Mesenchymal stem cell (in vitro differentiated cells and primary cell): ENCODE measurements at regions not wholly inside any gene's neighbourhood (a gene's known extent, or its start where the extent isn't known, plus 50 kb on each side); places are given as distances from the start of the nearest gene placed in this dataset.

ENCODE experiments used
- DNase-seq: peaks from one replicate; pipeline ENCODE4 v3.0.0-alpha.2; 2013
- H2AFZ ChIP-seq: one replicate; pipeline ENCODE4 v1.6.1; 2013; ENCODE audit warnings: low read depth, mild to moderate bottlenecking, control low read depth, inconsistent platforms, low read length, moderate library complexity
- H2AK5ac ChIP-seq: 2 replicates; pipeline ENCODE4 v1.6.1; 2013; ENCODE audit warnings: low read length, moderate library complexity, mild to moderate bottlenecking, inconsistent platforms; ENCODE audit not compliant: severe bottlenecking
- H2BK120ac ChIP-seq: one replicate; pipeline ENCODE4 v1.6.1; 2013; ENCODE audit warnings: low read depth, mild to moderate bottlenecking, inconsistent platforms, low read length, moderate library complexity
- H2BK12ac ChIP-seq, 2 experiments: one replicate each; pipeline ENCODE4 v1.6.1; 2013; ENCODE audit warnings: inconsistent platforms in 2 of 2, low read length in 2 of 2, mild to moderate bottlenecking in 2 of 2, moderate library complexity in 2 of 2, control low read depth in 1 of 2
- H2BK15ac ChIP-seq: one replicate; pipeline ENCODE4 v1.6.1; 2013; ENCODE audit warnings: mild to moderate bottlenecking, low read depth, inconsistent platforms; ENCODE audit not compliant: poor library complexity, severe bottlenecking
- H2BK5ac ChIP-seq: 2 replicates; pipeline ENCODE4 v1.6.1; 2013; ENCODE audit warnings: low read depth, mild to moderate bottlenecking, low read length, control low read depth, inconsistent platforms; ENCODE audit not compliant: poor library complexity, severe bottlenecking
- H3K14ac ChIP-seq, 2 experiments: one replicate each; pipeline ENCODE4 v1.6.1; 2013; ENCODE audit warnings: inconsistent platforms in 2 of 2, low read length in 2 of 2, control low read depth in 1 of 2, mild to moderate bottlenecking in 1 of 2, moderate library complexity in 1 of 2
- H3K18ac ChIP-seq, 2 experiments: one replicate each; pipeline ENCODE4 v1.6.1; 2013; ENCODE audit warnings: inconsistent platforms in 2 of 2, low read length in 2 of 2, control low read depth in 1 of 2, low read depth in 1 of 2, mild to moderate bottlenecking in 1 of 2
- H3K23ac ChIP-seq, 2 experiments: one replicate each; pipeline ENCODE4 v1.6.1; 2013; ENCODE audit warnings: inconsistent platforms in 2 of 2, low read length in 2 of 2, mild to moderate bottlenecking in 2 of 2, moderate library complexity in 2 of 2, control low read depth in 1 of 2
- H3K27ac ChIP-seq: 2 replicates; pipeline ENCODE4 v1.5.1; 2013; ENCODE audit warnings: mild to moderate bottlenecking, moderate library complexity, low read length, control low read depth, inconsistent platforms; ENCODE audit not compliant: poor library complexity, severe bottlenecking
- H3K27me3 ChIP-seq, 2 experiments: 2 replicates each; pipeline versions ENCODE4 v1.6.1 to v1.7.0; 2013; ENCODE audit warnings: low read length in 2 of 2, mild to moderate bottlenecking in 2 of 2, moderate library complexity in 2 of 2, control low read depth in 1 of 2, inconsistent platforms in 1 of 2; ENCODE audit not compliant: control insufficient read depth in 1 of 2, insufficient read depth in 1 of 2
- H3K36me3 ChIP-seq, 2 experiments: 2 replicates each; pipeline versions ENCODE4 v1.6.1 to v1.7.0; 2013; ENCODE audit warnings: low read length in 2 of 2, control low read depth in 1 of 2, inconsistent platforms in 1 of 2, low read depth in 1 of 2, mild to moderate bottlenecking in 1 of 2; ENCODE audit not compliant: insufficient read depth in 2 of 2, control insufficient read depth in 1 of 2
- H3K4ac ChIP-seq, 2 experiments: one replicate each; pipeline ENCODE4 v1.6.1; 2013; ENCODE audit warnings: inconsistent platforms in 2 of 2, low read length in 2 of 2, mild to moderate bottlenecking in 2 of 2, moderate library complexity in 2 of 2, control low read depth in 1 of 2, low read depth in 1 of 2
- H3K4me1 ChIP-seq: 2 replicates; pipeline ENCODE4 v1.6.1; 2013; ENCODE audit warnings: low read depth, low read length, control low read depth; ENCODE audit not compliant: control insufficient read depth, insufficient read depth
- H3K4me2 ChIP-seq: 2 replicates; pipeline ENCODE4 v1.6.1; 2013; ENCODE audit warnings: low read length, mild to moderate bottlenecking, inconsistent platforms; ENCODE audit not compliant: poor library complexity, severe bottlenecking
- H3K4me3 ChIP-seq, 2 experiments: 2 replicates each; pipeline versions ENCODE4 v1.5.1 to v1.7.0; 2013; ENCODE audit warnings: low read length in 2 of 2, mild to moderate bottlenecking in 2 of 2, control low read depth in 1 of 2, low read depth in 1 of 2; ENCODE audit not compliant: insufficient read depth in 1 of 2
- H3K79me1 ChIP-seq: replicated peaks from 2 replicates; pipeline ENCODE4 v1.6.1; 2013; ENCODE audit warnings: mild to moderate bottlenecking, control low read depth, low read length, inconsistent platforms; ENCODE audit not compliant: poor library complexity, severe bottlenecking
- H3K9ac ChIP-seq: 2 replicates; pipeline ENCODE4 v1.7.0; 2013; ENCODE audit warnings: mild to moderate bottlenecking, low read length, moderate library complexity
- H3K9me3 ChIP-seq: 2 replicates; pipeline ENCODE4 v1.7.0; 2013; ENCODE audit warnings: mild to moderate bottlenecking, low read length; ENCODE audit not compliant: control insufficient read depth
- H4K8ac ChIP-seq: one replicate; pipeline ENCODE4 v1.6.1; 2013; ENCODE audit warnings: inconsistent platforms, mild to moderate bottlenecking, low read length, moderate library complexity
- H4K91ac ChIP-seq: one replicate; pipeline ENCODE4 v1.6.1; 2013; ENCODE audit warnings: mild to moderate bottlenecking, low read length, inconsistent platforms
- WGBS: methylation state at CpG from one replicate; pipeline ENCODE4 v1.1.7; 2013; ENCODE audit warnings: mixed read lengths; 5-methylcytosine and 5-hydroxymethylcytosine counted together

DNA sequence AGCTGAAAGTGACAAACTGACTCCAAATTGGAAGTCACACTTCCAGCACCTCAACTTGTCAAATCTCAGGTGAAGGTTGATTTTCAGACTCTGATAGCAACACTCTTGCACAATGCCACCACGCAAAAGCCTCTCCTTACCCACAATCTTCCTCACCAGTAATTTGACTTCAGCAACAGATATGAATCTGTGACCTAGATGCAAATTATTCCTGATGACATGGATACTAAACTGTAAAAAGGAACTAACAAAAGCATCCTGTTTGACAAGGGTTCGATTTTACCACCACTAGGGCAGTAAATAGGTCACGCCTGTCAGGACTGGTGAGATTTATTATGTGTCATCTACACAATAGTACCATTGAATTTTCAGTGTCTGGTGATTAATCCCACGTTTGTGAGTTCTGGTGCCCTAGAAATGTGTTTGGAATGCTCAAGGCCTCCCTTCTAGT lies 134.4 kb upstream of the COL21A1 start:
- H3K4me3 ChIP-seq, result no peak overlapping the region
- WGBS, result 50% methylated on average over 2 of the region's 4 CpGs

GRCh38 chr6:56380476-56380875 lies 133.1 kb upstream of the COL21A1 start:
- 23% methylated on average over 1 of the region's 1 CpG for WGBS
- Histone ChIP-seq H2AFZ (no peak overlapping the region), H3K27ac (no peak overlapping the region), H3K4me3 (no peak overlapping the region), H3K4ac (no peak overlapping the region), H3K4me1 (no peaks in the 10 kb centered on the region), H2BK12ac (no peak overlapping the region), H3K4me2 (no peak overlapping the region), H2BK15ac (no peak overlapping the region), H3K27me3 (peaks cover 0 to 6% of the 10 kb centered on the region in 2 experiments), H2BK5ac (no peak overlapping the region), H3K36me3 (no peaks in the 10 kb centered on the region), H4K91ac (no peak overlapping the region), H3K14ac (no peak overlapping the region), H2AK5ac (no peak overlapping the region), H3K9me3 (no peaks in the 10 kb centered on the region), H3K23ac (no peak overlapping the region), H3K79me1 (no peaks in the 10 kb centered on the region), H3K18ac (no peak overlapping the region), H3K9ac (no peak overlapping the region), H2BK120ac (no peak overlapping the region), H4K8ac (no peak overlapping the region)
- DNase-seq, result no peak

More for the DNA sequence above, 134.4 kb upstream of the COL21A1 start:
- DNase-seq, result no peak
- Histone ChIP-seq H3K9ac (no peak overlapping the region), H3K27me3 (peaks cover 0 to 6% of the 10 kb centered on the region in 2 experiments), H3K4ac (no peak overlapping the region), H2BK5ac (no peak overlapping the region), H3K27ac (no peak overlapping the region), H3K14ac (no peak overlapping the region), H2BK120ac (no peak overlapping the region), H3K79me1 (no peaks in the 10 kb centered on the region), H4K91ac (no peak overlapping the region), H3K18ac (no peak overlapping the region), H2AFZ (no peak overlapping the region), H3K23ac (no peak overlapping the region), H2AK5ac (no peak overlapping the region), H2BK15ac (no peak overlapping the region), H3K4me2 (no peak overlapping the region), H3K36me3 (no peaks in the 10 kb centered on the region), H3K9me3 (no peaks in the 10 kb centered on the region), H2BK12ac (no peak overlapping the region), H3K4me1 (no peaks in the 10 kb centered on the region), H4K8ac (no peak overlapping the region)

- no peak overlapping the region for H3K18ac ChIP-seq
- H3K23ac ChIP-seq, result no peak overlapping the region
- H3K27me3 ChIP-seq, result peaks cover 0 to 6% of the 10 kb centered on the region in 2 experiments
- H2BK15ac ChIP-seq, result no peak overlapping the region
- H3K4me3 ChIP-seq, result no peak overlapping the region
- no peak overlapping the region for H2AFZ ChIP-seq
- no peak overlapping the region for H2BK5ac ChIP-seq
- no peak overlapping the region for H4K91ac ChIP-seq
- no peaks in the 10 kb centered on the region for H3K9me3 ChIP-seq
- H2BK12ac ChIP-seq, result no peak overlapping the region
- H3K4me2 ChIP-seq, result no peak overlapping the region
- no peak for DNase-seq
- H2BK120ac ChIP-seq, result no peak overlapping the region
- no peak overlapping the region for H3K9ac ChIP-seq
- no peak overlapping the region for H4K8ac ChIP-seq
- peaks cover 4% of the 10 kb centered on the region for H3K4me1 ChIP-seq
- H3K36me3 ChIP-seq, result no peaks in the 10 kb centered on the region
- H3K14ac ChIP-seq, result no peak overlapping the region
- no peaks in the 10 kb centered on the region for H3K79me1 ChIP-seq
- WGBS, result 56% methylated on average over 6 of the region's 7 CpGs
- no peak overlapping the region for H3K27ac ChIP-seq
- no peak overlapping the region for H2AK5ac ChIP-seq
- H3K4ac ChIP-seq, result no peak overlapping the region
Measured at GRCh38 chr6:56378966-56379585, 131.7 kb upstream of the COL21A1 start.

DNA sequence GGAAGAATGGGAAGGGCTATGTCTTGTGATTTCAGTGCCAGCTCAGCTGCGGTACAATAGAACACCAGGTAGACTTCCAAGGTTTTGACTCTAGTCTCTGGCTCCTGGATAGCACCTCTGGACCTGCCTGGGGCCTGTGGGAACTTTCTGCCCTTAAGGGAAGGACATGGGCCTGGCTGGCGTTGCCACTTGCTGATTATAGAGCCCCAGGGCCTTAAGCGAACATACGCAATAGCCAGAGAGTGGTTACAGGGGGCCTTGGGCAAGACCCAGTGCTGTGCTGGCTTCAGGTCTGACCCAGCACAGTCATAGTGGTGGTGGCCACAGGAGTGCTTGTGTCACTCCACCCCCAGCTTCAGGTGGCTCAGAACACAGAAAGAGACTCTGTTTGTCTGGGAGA lies 131.1 kb upstream of the COL21A1 start:
- Histone ChIP-seq H3K4ac (no peak overlapping the region), H3K9me3 (no peaks in the 10 kb centered on the region), H3K36me3 (no peaks in the 10 kb centered on the region), H3K79me1 (no peaks in the 10 kb centered on the region), H3K4me3 (no peak overlapping the region), H3K4me1 (peaks cover 4% of the 10 kb centered on the region), H2AK5ac (no peak overlapping the region), H3K9ac (no peak overlapping the region), H2BK5ac (no peak overlapping the region), H3K27me3 (peaks cover 0 to 6% of the 10 kb centered on the region in 2 experiments), H3K27ac (no peak overlapping the region), H3K23ac (no peak overlapping the region), H4K8ac (peak overlapping the region; percentile 9), H3K18ac (peak overlapping the region in 1 of 2 experiments; percentile 56), H3K4me2 (no peak overlapping the region), H2AFZ (no peak overlapping the region), H4K91ac (no peak overlapping the region), H2BK120ac (no peak overlapping the region), H2BK15ac (no peak overlapping the region), H3K14ac (no peak overlapping the region), H2BK12ac (no peak overlapping the region)
- DNase-seq, result no peak
- 94% methylated on average over 4 of the region's 4 CpGs for WGBS
